H1 (cell line): ENCODE measurements at regions not wholly inside any gene's neighbourhood (a gene's known extent, or its start where the extent isn't known, plus 50 kb on each side); places are given as distances from the start of the nearest gene placed in this dataset.

Experiments
- CTCF ChIA-PET: fragments of 300-600 bp; sonication (Branson Sonifier 250); formaldehyde crosslinking; loops from one replicate; lab custom pipeline; 2021; ENCODE audit not compliant: partially characterized antibody; lab: Charles Lee
- POLR2A ChIA-PET: fragments of 300-600 bp; sonication (Branson Sonifier 250); formaldehyde crosslinking; loops from one replicate; lab custom pipeline; 2021; ENCODE audit warnings: inconsistent platforms; ENCODE audit not compliant: partially characterized antibody; lab: Charles Lee
- DNase-seq, 2 experiments: peaks; one replicate each; pipeline versions ENCODE4 v3.0.0 to v3.0.0-alpha.2; 2010 to 2022; ENCODE audit warnings: low spot score in 2 of 2, low read depth in 1 of 2, mixed read lengths in 1 of 2
- FAIRE-seq: peaks from 2 replicates; lab custom pipeline; 2011; peaks lifted over from hg19 to GRCh38; lab: Jason Lieb, UNC
- H2AFZ ChIP-seq: 2 replicates; pipeline ENCODE4 v1.8.1; 2012; ENCODE audit warnings: low read length, inconsistent platforms
- H2AK5ac ChIP-seq: 2 replicates; pipeline ENCODE4 v1.6.1; 2013; ENCODE audit warnings: low read depth, low read length
- H2BK120ac ChIP-seq: replicated peaks from 2 replicates; pipeline ENCODE3; 2013; ENCODE audit warnings: low read depth, low read length, inconsistent platforms
- H2BK12ac ChIP-seq: 2 replicates; pipeline ENCODE4 v1.6.1; 2013; ENCODE audit warnings: low read depth, low read length
- H2BK15ac ChIP-seq: 2 replicates; pipeline ENCODE4 v1.6.1; 2013; ENCODE audit warnings: low read length
- H2BK20ac ChIP-seq: 2 replicates; pipeline ENCODE4 v1.6.1; 2013; ENCODE audit warnings: low read length
- H2BK5ac ChIP-seq: 2 replicates; pipeline ENCODE4 v1.6.1; 2013; ENCODE audit warnings: low read depth, low read length
- H3K14ac ChIP-seq: 2 replicates; pipeline ENCODE4 v1.6.1; 2013; ENCODE audit warnings: inconsistent platforms; ENCODE audit not compliant: insufficient read length
- H3K18ac ChIP-seq: 2 replicates; pipeline ENCODE4 v1.6.1; 2013; ENCODE audit warnings: low read length; ENCODE audit errors: extremely low read depth
- H3K23ac ChIP-seq: 2 replicates; pipeline ENCODE4 v1.6.1; 2013; ENCODE audit warnings: inconsistent platforms; ENCODE audit not compliant: insufficient read length
- H3K23me2 ChIP-seq: 2 replicates; pipeline ENCODE4 v1.6.1; 2013; ENCODE audit warnings: low read depth, low read length
- H3K27ac ChIP-seq: 2 replicates; pipeline ENCODE4 v1.6.1; 2011; ENCODE audit warnings: low read depth, low read length, inconsistent platforms
- H3K27me3 ChIP-seq, 4 experiments: replicated peaks in 1 of 4; 1 replicate in 1 of 4; 2 replicates in 3 of 4; pipeline versions ENCODE4 v1.6.1 to v1.8.1; 2011 to 2013; ENCODE audit warnings: low read length in 3 of 4, mild to moderate bottlenecking in 3 of 4, inconsistent platforms in 2 of 4, mixed read lengths in 2 of 4, moderate library complexity in 1 of 4; ENCODE audit not compliant: control insufficient read depth in 3 of 4, insufficient read depth in 3 of 4; ENCODE audit errors: extremely low read depth in 1 of 4
- H3K36me3 ChIP-seq, 4 experiments: 2 replicates each; pipeline versions ENCODE4 v1.6.1 to v1.8.1; 2011 to 2013; ENCODE audit warnings: mild to moderate bottlenecking in 4 of 4, low read length in 3 of 4, moderate library complexity in 2 of 4, control low read depth in 1 of 4, inconsistent platforms in 1 of 4; ENCODE audit not compliant: insufficient read depth in 4 of 4, control insufficient read depth in 2 of 4
- H3K4ac ChIP-seq: replicated peaks from 2 replicates; pipeline ENCODE3; 2013; ENCODE audit warnings: low read length, low read depth, mixed read lengths, inconsistent platforms; ENCODE audit not compliant: insufficient read length
- H3K4me1 ChIP-seq, 4 experiments: replicated peaks in 1 of 4; 1 replicate in 1 of 4; 2 replicates in 3 of 4; pipeline versions ENCODE4 v1.6.1 to v1.8.1; 2011 to 2013; ENCODE audit warnings: low read length in 3 of 4, inconsistent platforms in 2 of 4, mixed read lengths in 1 of 4; ENCODE audit not compliant: insufficient read depth in 4 of 4, control insufficient read depth in 3 of 4
- H3K4me2 ChIP-seq, 2 experiments: 2 replicates each; pipeline versions ENCODE4 v1.6.1 to v1.8.1; 2011 to 2013; ENCODE audit warnings: low read depth in 2 of 2, low read length in 2 of 2, control low read depth in 1 of 2, inconsistent platforms in 1 of 2, mild to moderate bottlenecking in 1 of 2; ENCODE audit not compliant: insufficient read depth in 1 of 2
- H3K4me3 ChIP-seq, 4 experiments: fragments of 200-600, 300-600 bp in 1 of 4; sonication (generic), shearing (Covaris generic), sonication (Bioruptor Twin) in 1 of 4; 2 replicates each; pipeline versions ENCODE4 v1.5.1 to v1.8.1; 2011 to 2016; ENCODE audit warnings: low read length in 4 of 4, low read depth in 3 of 4, control low read depth in 2 of 4, inconsistent platforms in 2 of 4, mild to moderate bottlenecking in 2 of 4, mixed read lengths in 1 of 4, moderate library complexity in 1 of 4; ENCODE audit not compliant: insufficient read depth in 2 of 4; ENCODE audit errors: extremely low read depth in 1 of 4
- H3K56ac ChIP-seq: replicated peaks from 2 replicates; pipeline ENCODE3; 2013; ENCODE audit warnings: low read depth, mild to moderate bottlenecking, mixed read lengths, low read length, inconsistent platforms; ENCODE audit not compliant: insufficient read length
- H3K79me1 ChIP-seq: 2 replicates; pipeline ENCODE4 v1.6.1; 2013; ENCODE audit warnings: low read depth, low read length, control low read depth
- H3K79me2 ChIP-seq, 2 experiments: 2 replicates each; pipeline versions ENCODE4 v1.6.1 to v1.8.1; 2012 to 2013; ENCODE audit warnings: low read length in 2 of 2, mild to moderate bottlenecking in 2 of 2, inconsistent platforms in 1 of 2; ENCODE audit not compliant: insufficient read depth in 2 of 2, control insufficient read depth in 1 of 2
- H3K9ac ChIP-seq, 4 experiments: replicated peaks in 1 of 4; 1 replicate in 1 of 4; 2 replicates in 3 of 4; pipeline versions ENCODE4 v1.6.1 to v1.8.1; 2011 to 2013; ENCODE audit warnings: low read depth in 3 of 4, low read length in 3 of 4, control low read depth in 2 of 4, mild to moderate bottlenecking in 2 of 4, moderate library complexity in 2 of 4, inconsistent platforms in 1 of 4; ENCODE audit errors: extremely low read depth in 1 of 4
- H3K9me3 ChIP-seq, 2 experiments: 2 replicates each; pipeline versions ENCODE4 v1.6.1 to v1.8.1; 2012 to 2013; ENCODE audit warnings: mild to moderate bottlenecking in 2 of 2, moderate library complexity in 2 of 2, control low read depth in 1 of 2, inconsistent platforms in 1 of 2, low read depth in 1 of 2, low read length in 1 of 2, mixed read lengths in 1 of 2; ENCODE audit not compliant: insufficient read depth in 2 of 2
- H4K20me1 ChIP-seq, 2 experiments: replicated peaks in 1 of 2; 2 replicates each; pipeline versions ENCODE3 to v1.8.1; 2011 to 2013; ENCODE audit warnings: inconsistent platforms in 2 of 2, low read length in 2 of 2, mild to moderate bottlenecking in 1 of 2; ENCODE audit not compliant: insufficient read depth in 2 of 2, control insufficient read depth in 1 of 2
- H4K5ac ChIP-seq: 2 replicates; pipeline ENCODE4 v1.6.1; 2013; ENCODE audit warnings: low read length, low read depth, mixed read lengths, inconsistent platforms; ENCODE audit not compliant: insufficient read length
- H4K8ac ChIP-seq: 2 replicates; pipeline ENCODE4 v1.8.0; 2013; ENCODE audit warnings: mild to moderate bottlenecking, moderate library complexity, low read length, inconsistent platforms; ENCODE audit not compliant: insufficient read depth; ENCODE audit errors: extremely low read depth
- H4K91ac ChIP-seq: replicated peaks from 2 replicates; pipeline ENCODE3; 2013; ENCODE audit warnings: low read length, mixed read lengths, inconsistent platforms; ENCODE audit not compliant: insufficient read length
- RAD21 ChIP-seq, 2 experiments: IDR thresholded peaks in 1 of 2; conservative IDR thresholded peaks in 1 of 2; 2 replicates each; pipeline ENCODE4 v1.6.1; 2011; ENCODE audit warnings: low read depth in 2 of 2, low read length in 2 of 2, improper control_type of control experiment in 1 of 2, inconsistent platforms in 1 of 2, mild to moderate bottlenecking in 1 of 2, moderate library complexity in 1 of 2
- RXRA ChIP-seq: IDR thresholded peaks from 2 replicates; pipeline ENCODE4 v1.6.1; 2011; ENCODE audit warnings: low read depth, mild to moderate bottlenecking, low read length, moderate library complexity; ENCODE audit not compliant: insufficient read depth
- SP4 ChIP-seq: IDR thresholded peaks from 2 replicates; pipeline ENCODE4 v1.6.1; 2012; ENCODE audit warnings: low read length, inconsistent platforms
- WGBS, 2 experiments: shearing (Covaris generic) in 1 of 2; methylation state at CpG; one replicate each; pipeline versions ENCODE4 v1.1.6 to v1.1.7; 2013 to 2015; ENCODE audit warnings: low lambda C conversion rate in 2 of 2, mixed read lengths in 2 of 2, inconsistent platforms in 1 of 2, low coverage in 1 of 2, missing lambda C conversion rate in 1 of 2; ENCODE audit not compliant: insufficient replicate concordance in 2 of 2, insufficient coverage in 1 of 2, insufficient read length in 1 of 2; ENCODE audit errors: extremely low coverage in 1 of 2, missing lambda C conversion rate in 1 of 2; 5-methylcytosine and 5-hydroxymethylcytosine counted together

- H2BK5ac ChIP-seq, result no peak overlapping the region
- H3K9me3 ChIP-seq, result no peaks in the 10 kb centered on the region
- no peak overlapping the region for H3K4me2 ChIP-seq
- no peak overlapping the region for H3K18ac ChIP-seq
- WGBS, 2 experiments, result 92% methylated on average over 4 of the region's 4 CpGs; no CpG with 5 or more reads in 1 of the 2 experiments
- no peak overlapping the region for H2BK120ac ChIP-seq
- no peaks in the 10 kb centered on the region for H3K79me1 ChIP-seq
- no peak overlapping the region for H3K14ac ChIP-seq
- no peaks in the 10 kb centered on the region for H4K20me1 ChIP-seq
- no peaks in the 10 kb centered on the region for H3K36me3 ChIP-seq
- no peaks in the 10 kb centered on the region for H3K4me1 ChIP-seq
- H4K8ac ChIP-seq, result no peak overlapping the region
- no peak overlapping the region for H2AK5ac ChIP-seq
- H3K23ac ChIP-seq, result no peak overlapping the region
- ChIA-PET CTCF (no interaction called here), POLR2A (no interaction called here)
- H4K91ac ChIP-seq, result no peak overlapping the region
- H3K23me2 ChIP-seq, result no peaks in the 10 kb centered on the region
- no peak overlapping the region for H3K56ac ChIP-seq
- H4K5ac ChIP-seq, result no peak overlapping the region
- H3K27ac ChIP-seq, result no peak overlapping the region
- no peak overlapping the region for H2AFZ ChIP-seq
- no peak overlapping the region for H3K9ac ChIP-seq
- no peaks in the 10 kb centered on the region for H3K27me3 ChIP-seq
- no peak overlapping the region for H2BK15ac ChIP-seq
- H3K79me2 ChIP-seq, result no peaks in the 10 kb centered on the region
- H3K4ac ChIP-seq, result no peak overlapping the region
- H2BK20ac ChIP-seq, result no peak overlapping the region
- no peak overlapping the region for H3K4me3 ChIP-seq
- FAIRE-seq (no peak), DNase-seq (no peak)
- no peak overlapping the region for H2BK12ac ChIP-seq
- TF ChIP-seq SP4, result no peak
- TF ChIP-seq RAD21 (IDR thresholded peaks at IDR 0.05 in 1 of 2, conservative IDR thresholded peaks at IDR 0.05 in 1 of 2; ENCODE audit: low read depth in 2 of 2, low read length in 2 of 2), result no peak
- no peak for TF ChIP-seq RXRA
Observed at GRCh38 chr6:156348424-156348823, 428.8 kb upstream of the ARID1B start.
